GM18517 (cell line): ENCODE measurements at regions not wholly inside any gene's neighbourhood (a gene's known extent, or its start where the extent isn't known, plus 50 kb on each side); places are given as distances from the start of the nearest gene placed in this dataset.

Experiments
- ATAC-seq: cut with Tn5 transposase; IDR thresholded peaks from one replicate; pipeline ENCODE4 v1.9.1; 2021; ENCODE audit warnings: mild to moderate bottlenecking, moderate library complexity; ENCODE audit not compliant: unreplicated experiment

GRCh38 chr11:45556851-45557707 lies 108.3 kb downstream of the CHST1 start:
- ATAC-seq: no peak

DNA sequence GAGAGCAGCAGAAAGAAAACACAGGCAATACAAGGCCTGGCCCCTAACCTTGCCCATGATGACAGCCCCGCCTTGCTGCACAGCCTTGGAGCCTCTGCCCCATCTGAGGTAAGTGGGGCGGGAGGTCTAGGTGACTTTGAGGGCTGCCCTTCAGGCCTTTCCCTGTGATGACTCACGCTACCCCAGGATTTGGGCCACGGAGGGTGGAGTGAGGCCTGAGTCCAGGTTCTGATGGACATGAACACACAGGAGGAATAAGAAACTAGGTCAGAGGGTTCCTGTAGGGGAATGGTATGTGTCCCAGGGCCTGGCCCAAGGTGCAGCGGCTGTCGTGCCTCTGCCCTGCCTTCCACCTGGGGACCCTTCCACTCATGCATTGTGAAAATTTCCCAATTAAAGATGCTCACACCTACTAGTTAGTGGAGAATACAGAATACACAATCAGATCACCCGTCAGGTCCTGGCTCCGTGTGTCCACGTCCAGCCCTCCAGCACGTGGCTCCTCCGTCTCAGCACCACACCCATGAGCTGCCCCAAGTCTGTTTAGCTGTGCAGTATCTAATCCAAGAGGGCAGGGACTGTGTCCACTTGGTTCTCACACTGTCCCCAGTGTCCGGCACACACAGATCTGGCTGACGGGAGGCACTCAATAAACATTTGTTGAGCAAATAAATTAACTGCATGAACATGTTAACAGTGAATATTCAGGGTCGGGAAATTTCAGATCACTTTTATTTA lies 111.0 kb downstream of the CHST1 start:
- ATAC-seq: no peak

- no peak for ATAC-seq
Measured at GRCh38 chr11:45553383-45553936, 112.0 kb downstream of the CHST1 start.

DNA sequence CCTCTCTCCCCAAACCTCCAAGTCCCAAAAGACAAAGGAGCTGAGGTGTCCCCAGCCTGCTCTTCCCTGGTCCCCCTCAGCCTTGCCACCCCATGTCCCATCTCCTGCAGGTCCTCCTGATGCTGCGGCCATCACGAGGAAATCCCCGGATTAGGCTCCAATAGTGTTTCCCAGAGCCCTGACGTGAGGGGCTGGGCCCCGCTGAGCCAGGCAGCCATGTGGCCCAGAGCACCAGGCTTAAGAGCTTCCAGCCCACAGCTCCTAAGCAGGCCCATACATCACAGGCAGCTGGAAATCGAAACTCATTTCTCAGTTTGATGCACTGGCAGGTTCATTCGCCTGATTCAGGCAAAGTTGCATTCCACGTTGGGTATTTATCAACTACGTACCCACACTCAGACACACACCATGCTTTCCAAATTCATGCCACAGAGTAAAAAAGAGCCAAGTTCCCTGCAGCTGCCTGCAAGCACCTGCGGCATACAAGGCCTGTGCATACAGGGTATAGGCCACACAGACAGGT lies 114.2 kb downstream of the CHST1 start:
- ATAC-seq: no peak

- no peak for ATAC-seq
Measured at GRCh38 chr11:45549257-45549656, 116.2 kb downstream of the CHST1 start.

DNA sequence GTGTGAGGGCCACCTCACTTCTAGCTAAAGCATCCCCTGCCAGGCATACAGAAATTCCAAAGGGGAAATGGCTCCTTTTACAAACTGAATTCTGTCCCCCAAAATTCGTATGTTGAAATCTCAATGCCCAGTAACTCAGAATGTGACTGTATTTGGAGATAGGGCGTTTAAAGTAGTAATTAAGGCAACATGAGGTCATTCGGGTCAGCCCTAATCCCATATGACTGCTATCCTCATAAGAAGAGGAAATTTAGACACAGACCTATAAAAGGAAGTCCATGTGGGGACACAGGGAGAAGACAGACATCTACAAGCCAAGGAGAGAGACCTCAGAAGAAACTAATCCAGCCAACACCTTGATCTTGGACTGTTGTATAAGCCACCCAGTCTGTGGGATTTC lies 119.1 kb downstream of the CHST1 start:
- ATAC-seq: no peak

- no peak for ATAC-seq
Measured at GRCh38 chr11:45544826-45545225, 120.6 kb downstream of the CHST1 start.

DNA sequence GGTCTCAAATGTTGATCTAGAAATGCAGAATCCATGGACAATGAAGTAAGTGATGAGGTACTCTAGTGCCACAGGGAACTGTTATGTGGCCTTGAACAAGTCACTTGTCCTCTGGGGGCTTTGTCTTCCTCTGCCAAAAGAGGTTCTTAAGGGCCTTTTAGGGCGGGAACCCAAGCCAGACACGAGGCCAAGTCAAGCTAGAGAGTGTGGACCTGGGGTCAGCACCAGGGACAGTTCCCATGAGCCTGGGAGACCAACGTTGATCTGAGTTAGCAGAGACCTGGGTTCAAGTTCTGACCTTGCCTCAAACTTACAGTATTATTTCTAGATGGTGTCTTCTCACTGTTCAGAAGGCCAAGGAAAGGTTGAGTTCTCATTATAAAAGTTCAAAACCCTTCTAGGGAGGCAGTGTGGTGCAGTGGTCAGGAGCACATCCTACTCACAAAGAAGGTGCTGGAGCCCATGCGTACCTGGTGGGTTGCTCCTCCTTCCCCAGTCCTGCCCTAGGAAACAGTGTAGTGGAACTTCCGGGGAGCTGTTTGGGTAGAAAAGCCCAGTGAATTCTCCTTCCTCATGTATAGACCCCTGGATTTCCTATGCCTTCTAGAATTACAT lies 121.5 kb downstream of the CHST1 start:
- no peak for ATAC-seq

- ATAC-seq: no peak
Measured at GRCh38 chr11:45543081-45543480, 122.3 kb downstream of the CHST1 start.

GRCh38 chr11:45541693-45542434 lies 123.6 kb downstream of the CHST1 start:
- no peak for ATAC-seq

- no peak for ATAC-seq
Measured at GRCh38 chr11:45538939-45539338, 126.5 kb downstream of the CHST1 start.

GRCh38 chr11:45538363-45538762 lies 127.1 kb downstream of the CHST1 start:
- no peak for ATAC-seq

GRCh38 chr11:45537614-45538013 lies 127.8 kb downstream of the CHST1 start:
- no peak for ATAC-seq

- no peak for ATAC-seq
Measured at GRCh38 chr11:45535033-45535432, 130.4 kb downstream of the CHST1 start.

DNA sequence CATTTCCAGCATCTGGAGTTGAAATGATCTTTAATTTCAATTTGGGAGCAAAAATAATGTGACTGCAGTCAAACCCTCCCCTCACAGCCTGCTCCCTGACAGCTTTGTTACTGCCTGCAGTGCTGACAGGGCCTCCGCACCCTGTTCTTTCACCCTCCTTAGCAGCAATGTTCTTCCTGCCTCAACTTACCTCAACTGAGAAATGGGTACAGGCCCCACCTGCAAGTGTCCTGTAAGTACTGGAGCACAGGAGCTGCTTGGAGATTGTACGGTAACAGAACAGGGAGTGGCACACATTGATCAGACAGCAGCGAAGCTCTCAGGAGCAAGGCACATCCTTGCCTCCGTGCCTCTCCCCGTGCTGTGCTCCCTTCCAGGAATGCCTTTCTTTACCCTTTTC lies 131.3 kb downstream of the CHST1 start:
- no peak for ATAC-seq

DNA sequence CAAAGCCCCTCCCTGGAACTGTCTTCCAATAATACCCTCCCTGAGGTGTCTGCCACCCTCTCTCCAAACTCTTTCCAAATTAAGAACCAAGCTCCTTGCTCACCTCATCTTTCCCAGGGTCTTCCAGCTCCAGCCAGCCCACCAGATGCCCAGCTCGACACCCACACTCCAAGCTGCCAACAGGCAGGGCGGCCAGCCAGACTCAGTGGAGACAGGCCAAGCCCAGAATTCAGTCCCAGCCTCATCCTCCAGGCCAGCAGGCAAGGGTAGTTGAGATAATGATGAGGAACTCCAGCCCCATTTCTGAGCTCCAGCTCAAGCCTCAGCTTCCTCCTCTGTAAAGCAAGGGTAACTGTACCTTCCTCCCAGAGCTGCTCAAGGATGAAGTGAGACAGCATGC lies 132.9 kb downstream of the CHST1 start:
- ATAC-seq: no peak

- no peak for ATAC-seq
Measured at GRCh38 chr11:45530776-45531175, 134.6 kb downstream of the CHST1 start.

GRCh38 chr11:45530111-45530510 lies 135.3 kb downstream of the CHST1 start:
- ATAC-seq: no peak

DNA sequence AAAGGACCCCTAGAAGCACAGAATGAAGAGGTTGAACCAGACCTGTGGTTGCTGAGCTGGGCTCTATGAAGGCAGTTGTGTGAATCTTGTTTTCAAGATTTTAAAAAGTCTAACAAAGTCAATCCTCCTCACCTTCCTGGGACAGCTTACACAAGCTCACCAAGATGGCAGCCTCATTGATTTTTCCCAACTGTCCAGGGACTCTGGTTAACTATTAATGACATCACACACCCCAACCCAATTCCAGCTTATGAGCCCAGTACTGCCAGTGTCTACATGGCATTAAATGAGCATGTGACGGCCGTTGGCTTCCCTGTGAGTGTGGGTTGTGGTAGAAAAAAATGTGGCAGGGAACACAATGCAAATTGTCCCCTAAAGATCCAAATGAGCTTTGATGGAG lies 137.0 kb downstream of the CHST1 start:
- no peak for ATAC-seq

DNA sequence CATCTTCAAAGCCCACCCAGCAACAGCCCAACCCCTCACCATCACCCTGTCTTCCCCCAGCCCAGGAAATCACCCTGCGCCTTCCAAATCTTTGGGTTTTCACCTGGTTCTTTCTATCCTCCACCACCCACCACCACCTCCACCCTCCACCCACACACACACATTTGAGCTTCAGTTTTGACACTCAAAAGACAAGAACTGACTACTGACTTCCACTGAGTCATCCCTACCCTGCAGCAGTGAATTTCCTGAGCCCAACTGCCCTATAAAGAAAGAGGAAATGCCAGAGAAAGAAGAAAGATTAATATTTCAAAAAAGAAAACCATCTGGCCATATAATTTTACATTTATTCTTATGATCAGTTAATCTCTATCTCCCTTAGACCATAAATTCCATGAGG lies 137.5 kb downstream of the CHST1 start:
- ATAC-seq: no peak

- ATAC-seq: no peak
Measured at GRCh38 chr11:45525393-45525792, 140.0 kb downstream of the CHST1 start.
